GM18861 (cell line): ENCODE measurements at regions not wholly inside any gene's neighbourhood (a gene's known extent, or its start where the extent isn't known, plus 50 kb on each side); places are given as distances from the start of the nearest gene placed in this dataset.

ENCODE experiments used
- ATAC-seq: cut with Tn5 transposase; IDR thresholded peaks from one replicate; pipeline ENCODE4 v1.9.1; 2021; ENCODE audit not compliant: unreplicated experiment

DNA sequence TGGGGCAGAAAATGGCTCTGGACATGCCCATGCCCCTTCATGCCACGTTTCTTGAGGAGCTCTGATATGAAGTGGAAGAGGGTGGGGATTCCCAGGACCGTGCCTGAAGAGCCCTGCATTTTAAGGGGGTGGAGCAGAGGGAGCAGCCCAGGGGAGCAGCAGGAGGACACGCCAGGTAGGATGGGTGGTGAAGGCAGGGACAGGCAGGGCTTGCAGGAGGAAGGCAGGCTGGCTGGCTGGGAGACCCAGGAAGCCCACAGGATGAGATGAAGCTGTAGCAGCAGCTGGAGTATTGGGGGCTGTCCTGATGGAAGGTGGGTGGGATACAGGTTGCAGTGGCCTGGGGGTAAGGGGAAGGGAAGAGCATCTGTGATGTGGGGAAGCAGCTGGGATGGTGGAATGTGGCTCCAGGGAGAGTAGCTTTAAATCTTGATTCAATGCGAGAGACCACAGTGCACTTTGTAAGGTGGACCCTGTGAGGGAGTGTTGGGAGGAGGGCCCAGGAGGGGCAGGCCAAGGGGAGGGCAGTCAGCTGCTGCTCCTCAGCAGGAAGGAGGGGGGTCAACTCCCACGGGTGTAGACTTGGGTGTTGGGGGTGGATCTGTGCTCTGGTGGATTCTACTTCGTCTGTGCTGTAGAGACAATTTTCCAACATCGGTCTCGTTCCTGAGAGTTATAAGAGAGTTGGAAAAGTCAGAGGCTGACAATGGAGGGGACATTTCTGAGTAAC is 242.6 kb upstream of the IRX4 start:
- ATAC-seq = no peak

- no peak for ATAC-seq
Measured at GRCh38 chr5:2124434-2125170, 241.9 kb upstream of the IRX4 start.

GRCh38 chr5:2123874-2124273 is 241.1 kb upstream of the IRX4 start:
- ATAC-seq = no peak

- no peak for ATAC-seq
Measured at GRCh38 chr5:2120361-2120760, 237.6 kb upstream of the IRX4 start.

- ATAC-seq = no peak
Measured at GRCh38 chr5:2119573-2119972, 236.8 kb upstream of the IRX4 start.

- no peak for ATAC-seq
Measured at GRCh38 chr5:2113348-2114131, 230.8 kb upstream of the IRX4 start.

DNA sequence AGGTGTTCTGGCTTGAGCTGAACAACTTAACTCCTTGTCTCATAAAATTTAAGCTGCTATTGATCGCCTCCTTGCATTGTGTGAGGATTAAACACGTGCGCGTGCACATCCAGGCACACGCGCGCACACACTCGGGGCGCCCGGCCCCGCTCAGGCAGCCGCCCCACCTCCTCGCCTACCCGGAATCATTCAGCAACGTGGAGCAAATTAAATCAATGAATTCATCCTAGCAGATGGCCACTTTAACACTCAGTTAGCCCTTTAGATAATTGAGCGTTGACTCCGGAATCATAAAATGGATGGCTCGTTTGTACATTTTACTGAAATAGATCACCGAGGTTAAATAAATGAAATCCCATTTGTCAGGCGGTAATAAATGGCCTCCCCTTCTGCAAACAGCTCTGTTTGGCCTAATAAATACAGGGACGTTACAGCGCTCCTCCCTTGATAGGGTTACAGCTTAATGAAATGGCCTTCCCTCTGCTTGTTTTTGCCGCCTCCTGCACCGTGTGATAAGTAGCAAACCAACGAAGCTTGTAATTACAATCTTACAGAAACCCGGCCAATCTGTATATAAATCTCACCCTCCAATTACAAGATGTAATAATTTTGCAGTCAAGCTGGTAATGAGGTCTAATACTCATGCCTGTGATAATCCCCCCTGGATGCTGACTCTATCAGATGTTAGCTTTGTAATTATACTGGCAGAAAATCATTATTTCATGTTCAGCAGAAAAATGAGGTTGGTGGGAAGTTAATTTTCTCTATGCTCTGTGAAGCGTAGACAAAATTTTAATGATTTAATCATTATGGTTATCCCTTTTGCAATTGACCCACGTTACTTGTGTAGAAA is 229.7 kb upstream of the IRX4 start:
- ATAC-seq = no peak

- no peak for ATAC-seq
Measured at GRCh38 chr5:2111569-2112105, 228.9 kb upstream of the IRX4 start.

DNA sequence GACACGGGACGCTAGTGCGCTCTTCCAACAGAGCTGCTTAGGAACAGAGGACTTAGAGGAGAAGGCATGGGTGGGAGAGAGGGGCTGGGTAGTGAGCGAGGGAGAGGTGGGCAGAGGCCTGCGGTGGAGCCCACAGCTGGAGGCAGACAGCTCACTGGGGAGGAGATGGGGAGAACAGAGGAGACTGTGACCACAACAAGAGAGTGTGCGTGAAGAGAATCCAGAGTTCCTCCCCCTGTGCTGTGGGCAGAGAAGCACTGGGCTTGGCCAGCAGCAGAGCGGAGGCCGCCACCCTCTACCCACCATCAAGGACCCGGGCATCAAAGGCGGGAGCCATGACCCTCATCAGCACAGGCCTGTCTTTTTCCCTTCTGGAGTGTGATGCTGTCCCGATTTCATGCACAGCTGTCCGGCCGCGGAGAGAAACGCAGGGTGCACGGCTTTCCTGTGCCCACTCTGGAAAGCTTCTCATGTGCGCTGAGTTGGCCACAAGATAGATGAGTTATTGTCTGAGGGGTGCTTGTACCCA is 228.3 kb upstream of the IRX4 start:
- ATAC-seq = no peak

DNA sequence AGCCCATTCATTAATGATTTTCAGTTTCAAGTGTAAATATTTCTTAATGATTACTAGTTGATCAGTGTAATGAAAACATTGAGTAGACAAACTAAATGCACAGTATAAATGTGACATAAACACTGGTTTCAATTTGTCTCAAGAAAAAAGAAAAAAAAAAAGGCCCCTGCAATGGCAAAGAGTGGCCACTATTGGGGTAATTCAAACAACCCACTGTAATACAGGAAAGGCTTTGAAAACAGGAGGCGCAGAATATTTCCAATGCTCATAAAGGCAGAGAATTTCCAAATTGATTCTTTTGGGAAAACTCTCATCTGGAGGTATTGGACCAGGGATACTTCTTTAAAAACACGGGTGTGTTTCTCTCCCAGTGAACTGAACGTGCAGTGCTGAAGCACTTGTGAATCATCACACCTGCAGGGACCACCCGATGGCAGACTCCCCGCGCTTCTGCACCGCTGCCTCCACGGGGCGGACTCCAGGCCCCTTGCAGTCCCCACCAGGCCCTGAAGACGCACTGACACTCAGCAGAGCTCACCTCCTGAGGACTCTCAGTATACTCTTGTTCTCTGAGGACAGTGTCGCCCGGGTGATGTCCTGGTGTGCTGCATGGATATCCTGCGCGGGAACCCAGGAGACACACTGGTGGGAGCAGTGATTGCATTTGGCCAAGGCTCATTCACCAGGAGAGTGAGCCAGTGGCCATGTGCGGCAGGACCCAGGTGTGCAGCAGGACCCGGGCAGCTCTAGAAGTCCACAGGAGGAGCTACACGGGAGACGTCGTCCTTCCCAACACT is 227.6 kb upstream of the IRX4 start:
- no peak for ATAC-seq

DNA sequence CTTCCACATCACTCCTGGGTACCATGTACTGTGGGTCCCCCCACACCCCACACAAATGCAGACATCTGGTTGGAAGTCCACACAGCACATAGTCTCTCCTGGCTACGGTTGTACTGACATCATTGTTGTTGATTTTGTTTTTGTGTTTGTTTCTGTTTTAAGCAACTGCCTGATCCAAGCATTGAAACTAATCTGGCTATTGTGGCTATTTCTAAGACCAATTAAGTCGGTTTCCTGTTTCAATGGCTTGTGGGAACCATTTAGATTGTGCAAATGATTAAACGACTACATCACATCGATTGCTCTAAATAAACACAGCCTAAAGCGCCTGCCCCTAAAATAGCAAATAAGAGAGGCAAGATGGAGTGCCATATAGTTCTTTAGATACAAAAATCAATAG is 226.8 kb upstream of the IRX4 start:
- no peak for ATAC-seq

GRCh38 chr5:2106721-2107120 is 224.0 kb upstream of the IRX4 start:
- ATAC-seq = no peak

DNA sequence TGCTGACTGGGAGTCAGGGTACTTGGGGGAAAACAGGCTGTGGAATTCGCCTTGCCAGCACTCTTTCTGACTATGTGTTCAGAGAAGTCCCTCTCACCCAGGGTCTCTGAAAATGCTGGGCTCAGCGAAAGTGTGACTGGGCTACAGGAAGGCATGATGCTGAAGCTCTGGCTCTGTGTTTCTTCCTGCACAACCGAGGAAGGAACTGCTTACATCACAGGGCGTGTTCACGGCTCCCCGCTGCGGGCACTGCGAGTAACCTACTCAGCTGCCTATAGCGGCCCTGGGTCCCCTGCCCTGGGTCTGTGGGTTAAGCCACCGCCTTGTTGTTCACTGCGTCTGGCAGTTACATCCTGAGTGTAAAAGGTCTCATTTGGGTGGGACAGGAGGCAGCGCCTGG is 222.4 kb upstream of the IRX4 start:
- ATAC-seq = no peak

GRCh38 chr5:2103940-2104339 is 221.2 kb upstream of the IRX4 start:
- no peak for ATAC-seq

DNA sequence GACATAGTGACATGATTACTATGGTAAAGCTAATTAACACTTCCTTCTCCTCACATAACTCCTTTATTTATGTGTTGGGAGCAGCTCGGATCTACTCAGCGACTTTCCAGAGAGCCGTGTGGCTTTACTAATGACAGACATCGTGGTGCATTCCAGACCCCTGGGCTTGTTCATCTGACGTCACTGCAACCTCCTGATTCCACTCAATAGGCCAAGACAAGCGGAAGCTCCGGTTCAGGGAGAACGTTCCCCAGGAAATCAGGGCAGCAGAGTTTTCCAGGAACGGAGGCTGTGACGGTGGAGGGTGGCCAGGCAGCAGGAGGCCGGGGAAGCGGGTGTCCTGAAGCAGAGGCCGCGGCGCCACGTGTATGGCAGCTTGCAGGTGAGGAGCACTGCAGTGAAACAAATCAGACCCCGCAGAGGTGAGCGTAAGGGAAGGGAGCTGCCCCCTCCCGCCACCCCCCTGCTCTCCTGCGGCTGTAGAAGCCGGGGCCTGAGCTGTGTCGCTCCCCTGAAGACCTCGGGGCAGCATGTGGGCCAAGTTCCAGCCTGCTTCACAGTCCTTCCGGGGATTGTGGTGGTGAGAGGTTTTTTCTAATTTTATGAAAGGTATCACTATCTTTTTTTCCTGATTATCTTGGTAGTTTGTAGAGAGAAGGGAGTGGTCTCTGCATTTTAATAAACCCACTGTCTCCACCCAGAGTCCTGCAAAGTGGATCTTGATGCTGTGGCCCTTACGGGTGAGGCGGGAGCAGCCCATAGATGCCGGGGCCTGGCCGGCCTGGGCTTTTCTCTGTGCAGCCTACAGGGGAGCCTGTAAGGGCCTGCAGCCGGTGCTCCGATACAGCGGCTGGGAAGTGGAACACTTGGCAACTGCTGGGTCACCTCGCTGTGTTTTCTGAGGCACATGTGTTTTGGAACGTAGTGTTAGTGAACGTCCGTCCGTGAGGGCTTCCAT is 220.4 kb upstream of the IRX4 start:
- ATAC-seq = no peak

DNA sequence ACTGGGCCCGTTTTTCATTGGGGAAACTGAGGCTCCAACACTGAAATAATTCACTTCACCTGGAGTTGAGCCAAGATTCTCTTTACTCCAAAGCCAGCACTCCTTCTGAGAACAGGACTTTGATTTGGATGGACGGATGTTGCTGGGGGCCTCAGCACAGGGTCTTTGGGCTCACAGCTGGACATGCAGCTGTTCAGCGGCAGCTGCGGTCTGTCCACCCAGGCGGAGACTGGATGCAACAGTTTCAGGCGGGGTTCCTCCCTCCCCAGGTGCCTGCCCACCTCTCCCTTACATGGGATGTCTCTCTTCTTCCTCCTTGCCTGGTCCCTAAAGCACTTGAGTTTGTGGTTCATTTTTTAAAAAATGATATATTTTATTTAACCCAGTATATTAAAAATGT is 219.0 kb upstream of the IRX4 start:
- no peak for ATAC-seq

GRCh38 chr5:2096887-2097505 is 214.3 kb upstream of the IRX4 start:
- ATAC-seq = no peak

GRCh38 chr5:2095011-2095410 is 212.3 kb upstream of the IRX4 start:
- no peak for ATAC-seq
